Ectodermal cell (in vitro differentiated cells): ENCODE measurements at regions not wholly inside any gene's neighbourhood (a gene's known extent, or its start where the extent isn't known, plus 50 kb on each side); places are given as distances from the start of the nearest gene placed in this dataset.

ENCODE experiments used
- H3K27ac ChIP-seq: 2 replicates; pipeline ENCODE4 v1.7.0; 2013; ENCODE audit warnings: mild to moderate bottlenecking, low read depth, low read length; ENCODE audit not compliant: insufficient read depth, poor library complexity, severe bottlenecking
- H3K27me3 ChIP-seq: 2 replicates; pipeline ENCODE4 v1.7.0; 2013; ENCODE audit warnings: mild to moderate bottlenecking, low read length; ENCODE audit not compliant: insufficient read depth, control insufficient read depth, poor library complexity, severe bottlenecking
- H3K36me3 ChIP-seq: one replicate; pipeline ENCODE4 v1.7.0; 2013; ENCODE audit warnings: low read length; ENCODE audit not compliant: control insufficient read depth, insufficient read depth
- H3K4me1 ChIP-seq: one replicate; pipeline ENCODE4 v1.7.0; 2013; ENCODE audit warnings: low read length; ENCODE audit not compliant: control insufficient read depth, insufficient read depth
- H3K4me3 ChIP-seq: 2 replicates; pipeline ENCODE4 v1.7.0; 2013; ENCODE audit warnings: low read depth, low read length, control low read depth; ENCODE audit not compliant: insufficient read depth
- H3K9me3 ChIP-seq: 2 replicates; pipeline ENCODE4 v1.7.0; 2013; ENCODE audit warnings: mild to moderate bottlenecking, low read length, moderate library complexity; ENCODE audit not compliant: control insufficient read depth
- WGBS, 2 experiments: methylation state at CpG; one replicate each; pipeline ENCODE4 v1.1.7; 2013; ENCODE audit warnings: missing lambda C conversion rate in 2 of 2; 5-methylcytosine and 5-hydroxymethylcytosine counted together

- Histone ChIP-seq H3K36me3 (no peaks in the 10 kb centered on the region), H3K4me3 (no peak overlapping the region), H3K9me3 (no peaks in the 10 kb centered on the region), H3K27ac (no peak overlapping the region), H3K27me3 (peaks cover 7% of the 10 kb centered on the region), H3K4me1 (no peaks in the 10 kb centered on the region)
Observed at GRCh38 chr5:51983161-51983560, 599.9 kb downstream of the ISL1 start.

- Histone ChIP-seq H3K4me3 (no peak overlapping the region), H3K9me3 (no peaks in the 10 kb centered on the region), H3K4me1 (no peaks in the 10 kb centered on the region), H3K27ac (no peak overlapping the region), H3K36me3 (no peaks in the 10 kb centered on the region), H3K27me3 (peaks cover 17% of the 10 kb centered on the region)
- 92 to 97% methylated on average over 3 of the region's 3 CpGs for WGBS, 2 experiments
Observed at GRCh38 chr5:51986733-51987132, 603.5 kb downstream of the ISL1 start.

GRCh38 chr5:51987239-51987638 lies 604.0 kb downstream of the ISL1 start:
- Histone ChIP-seq H3K4me3 (no peak overlapping the region), H3K36me3 (no peaks in the 10 kb centered on the region), H3K27me3 (peaks cover 21% of the 10 kb centered on the region), H3K4me1 (no peaks in the 10 kb centered on the region), H3K9me3 (no peaks in the 10 kb centered on the region), H3K27ac (no peak overlapping the region)

- Histone ChIP-seq H3K4me3 (no peak overlapping the region), H3K27ac (no peak overlapping the region), H3K36me3 (no peaks in the 10 kb centered on the region), H3K27me3 (peaks cover 21% of the 10 kb centered on the region), H3K9me3 (no peaks in the 10 kb centered on the region), H3K4me1 (no peaks in the 10 kb centered on the region)
- 90 to 100% methylated on average over 2 of the region's 2 CpGs for WGBS, 2 experiments
Observed at GRCh38 chr5:51987669-51988209, 604.5 kb downstream of the ISL1 start.

GRCh38 chr5:51988634-51989033 lies 605.4 kb downstream of the ISL1 start:
- Histone ChIP-seq H3K4me3 (no peak overlapping the region), H3K4me1 (no peaks in the 10 kb centered on the region), H3K9me3 (no peaks in the 10 kb centered on the region), H3K27me3 (peaks cover 29% of the 10 kb centered on the region), H3K27ac (no peak overlapping the region), H3K36me3 (no peaks in the 10 kb centered on the region)
- WGBS, 2 experiments, result 89 to 92% methylated on average over 6 of the region's 6 CpGs

GRCh38 chr5:51990241-51990640 lies 607.0 kb downstream of the ISL1 start:
- Histone ChIP-seq H3K27ac (no peak overlapping the region), H3K4me1 (no peaks in the 10 kb centered on the region), H3K27me3 (peaks cover 44% of the 10 kb centered on the region), H3K36me3 (no peaks in the 10 kb centered on the region), H3K4me3 (no peak overlapping the region), H3K9me3 (no peaks in the 10 kb centered on the region)
- WGBS, 2 experiments, result 80 to 87% methylated on average over 1 to 2 of the region's 2 CpGs

- H3K4me1 ChIP-seq, result no peaks in the 10 kb centered on the region
Observed at GRCh38 chr5:51990661-51991180, 607.5 kb downstream of the ISL1 start.

GRCh38 chr5:51991940-51992339 lies 608.7 kb downstream of the ISL1 start:
- no peak overlapping the region for H3K27ac ChIP-seq
- H3K27me3 ChIP-seq, result peaks cover 61% of the 10 kb centered on the region
- no peaks in the 10 kb centered on the region for H3K9me3 ChIP-seq
- WGBS, 2 experiments, result 90 to 93% methylated on average over 2 to 3 of the region's 3 CpGs
- H3K4me1 ChIP-seq, result no peaks in the 10 kb centered on the region
- H3K36me3 ChIP-seq, result no peaks in the 10 kb centered on the region
- no peak overlapping the region for H3K4me3 ChIP-seq

More at GRCh38 chr5:51990661-51991180, 607.5 kb downstream of the ISL1 start:
- Histone ChIP-seq H3K9me3 (no peaks in the 10 kb centered on the region), H3K4me3 (no peak overlapping the region), H3K36me3 (no peaks in the 10 kb centered on the region), H3K27ac (no peak overlapping the region), H3K27me3 (peaks cover 49% of the 10 kb centered on the region)
- 92% methylated on average over 1 of the region's 1 CpG for WGBS, 2 experiments

- no peak overlapping the region for H3K27ac ChIP-seq
- no peaks in the 10 kb centered on the region for H3K36me3 ChIP-seq
- peaks cover 76% of the 10 kb centered on the region for H3K27me3 ChIP-seq
- H3K4me1 ChIP-seq, result no peaks in the 10 kb centered on the region
- no peak overlapping the region for H3K4me3 ChIP-seq
- H3K9me3 ChIP-seq, result no peaks in the 10 kb centered on the region
- 92% methylated on average over 5 of the region's 5 CpGs for WGBS, 2 experiments
Observed at GRCh38 chr5:51995773-51996306, 612.6 kb downstream of the ISL1 start.

- peaks cover 81% of the 10 kb centered on the region for H3K27me3 ChIP-seq
- no peaks in the 10 kb centered on the region for H3K36me3 ChIP-seq
- H3K4me3 ChIP-seq, result no peak overlapping the region
- no peaks in the 10 kb centered on the region for H3K9me3 ChIP-seq
- 92 to 93% methylated on average over 1 of the region's 1 CpG for WGBS, 2 experiments
- no peak overlapping the region for H3K27ac ChIP-seq
- no peaks in the 10 kb centered on the region for H3K4me1 ChIP-seq
Observed at GRCh38 chr5:51996356-51996861, 613.2 kb downstream of the ISL1 start.
